Nucleus accumbens (tissue), 56 donors: ENCODE measurements at regions not wholly inside any gene's neighbourhood (a gene's known extent, or its start where the extent isn't known, plus 50 kb on each side); places are given as distances from the start of the nearest gene placed in this dataset.

Experiments
- DNase-seq, 56 donors: peaks; one replicate each; lab custom pipeline; 2025; lab: John Stamatoyannopoulos, UW

DNA sequence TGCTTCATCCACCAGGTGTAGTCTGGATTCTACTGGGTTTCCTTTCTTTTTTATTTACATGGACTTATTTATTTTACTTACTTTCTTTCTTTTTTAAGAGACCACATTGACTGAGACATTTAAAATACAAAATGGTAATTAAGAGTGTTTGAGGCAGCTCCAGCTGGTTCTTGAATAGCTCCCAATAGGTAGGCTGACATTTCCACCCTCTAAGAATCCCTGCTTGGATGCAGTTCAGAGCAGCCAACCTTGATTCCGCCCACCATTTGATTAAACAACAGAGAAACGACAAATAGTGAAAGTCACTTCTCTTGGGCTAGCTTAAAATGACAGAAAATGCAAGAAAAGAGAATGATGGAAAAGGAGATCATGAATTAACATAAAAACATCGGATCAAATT, 270.5 kb downstream of the TUSC7 start:
- DNase-seq, result no peak

DNA sequence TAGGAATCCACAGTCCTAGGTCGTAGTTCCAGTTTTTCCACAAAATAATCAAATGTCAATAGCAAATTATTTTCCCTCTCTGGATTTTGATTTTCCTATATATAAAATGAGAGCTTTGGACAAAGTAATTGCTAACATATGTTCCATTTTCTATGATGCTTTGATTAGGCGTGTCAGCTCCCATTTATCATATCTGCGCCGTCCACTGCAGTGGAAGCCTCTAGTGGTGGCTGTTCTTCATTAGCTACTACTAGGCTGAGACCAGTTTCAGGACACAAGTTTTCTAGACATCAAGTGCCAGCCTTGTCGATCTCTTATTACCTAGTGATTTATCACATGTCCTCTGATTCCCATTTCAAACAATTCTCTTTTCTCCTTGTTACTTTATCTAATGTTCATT, 271.5 kb downstream of the TUSC7 start:
- no peak for DNase-seq

DNA sequence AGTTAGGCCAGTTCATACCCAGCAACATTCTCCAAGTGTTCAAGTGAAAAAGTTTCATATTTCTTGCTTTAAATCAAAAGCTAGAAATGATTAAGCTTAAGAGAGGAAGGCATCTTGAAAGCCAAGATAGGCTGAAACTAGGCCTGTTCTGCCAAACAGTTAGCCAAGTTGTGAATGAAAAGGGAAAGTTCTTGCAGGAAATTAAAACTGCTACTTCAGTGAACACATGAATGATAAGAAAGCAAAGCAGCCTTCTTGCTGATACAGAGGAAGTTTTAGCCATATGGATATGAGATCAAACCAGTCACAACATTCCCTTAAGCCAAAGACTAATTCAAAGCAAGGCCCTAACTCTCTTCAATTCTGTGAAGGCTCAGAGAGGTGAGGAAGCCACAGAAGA, 274.7 kb downstream of the TUSC7 start:
- DNase-seq, result no peak

- DNase-seq, result peak in 1 of 56 donors; percentile 5
Observed at GRCh38 chr3:116994351-116994879, 284.8 kb downstream of the TUSC7 start.

- DNase-seq, result no peak
Observed at GRCh38 chr3:117003501-117003900, 293.9 kb downstream of the TUSC7 start.

DNA sequence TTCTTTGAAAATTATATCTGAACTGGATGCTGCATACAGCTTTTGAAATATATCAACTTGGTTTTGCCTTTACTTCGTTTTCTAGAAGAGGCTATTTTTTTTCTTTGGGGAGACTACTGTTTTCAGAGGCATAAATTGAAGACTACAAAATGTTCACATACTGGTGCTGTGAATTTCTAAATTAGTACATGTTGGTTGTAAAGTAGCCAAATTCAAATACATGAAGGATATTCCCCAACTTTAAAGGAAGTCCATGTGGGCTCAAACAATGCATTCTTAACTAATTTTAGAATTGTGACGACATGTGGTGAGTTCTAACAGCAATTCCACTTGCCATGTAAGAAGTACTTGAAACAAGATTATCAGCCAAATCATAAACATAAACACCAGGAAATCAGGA, 295.7 kb downstream of the TUSC7 start:
- no peak for DNase-seq

DNA sequence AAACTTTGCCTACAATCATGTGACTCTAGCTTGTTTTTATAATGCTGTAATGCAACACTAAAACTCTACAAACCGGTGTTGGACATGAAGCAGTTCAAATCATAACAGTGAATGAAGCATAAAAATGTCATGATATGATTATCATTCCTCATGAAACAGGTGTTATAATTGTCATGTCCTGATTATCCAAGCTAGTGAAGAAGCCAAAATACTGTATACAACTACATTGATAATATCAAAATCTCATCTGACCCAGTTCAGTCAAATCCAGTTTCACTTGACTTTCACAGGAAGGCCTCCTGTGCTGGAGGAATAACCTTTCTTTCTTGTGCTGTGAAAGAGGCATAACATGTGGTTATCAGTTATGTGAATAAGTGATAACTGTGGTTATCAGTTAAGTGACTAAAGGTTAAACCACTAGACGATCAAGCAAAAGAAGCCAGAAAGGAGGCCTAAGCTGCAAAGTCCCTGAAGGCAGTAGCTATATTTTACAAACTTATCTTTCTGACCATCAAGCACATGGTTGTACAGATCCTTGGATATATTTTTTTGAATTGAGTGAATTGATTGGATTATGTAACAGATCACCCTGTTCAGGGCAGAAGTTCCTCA, 296.4 kb downstream of the TUSC7 start:
- DNase-seq, result no peak

GRCh38 chr3:117010318-117010717, 300.7 kb downstream of the TUSC7 start:
- DNase-seq, result no peak

- no peak for DNase-seq
Observed at GRCh38 chr3:117011687-117012250, 302.2 kb downstream of the TUSC7 start.

DNA sequence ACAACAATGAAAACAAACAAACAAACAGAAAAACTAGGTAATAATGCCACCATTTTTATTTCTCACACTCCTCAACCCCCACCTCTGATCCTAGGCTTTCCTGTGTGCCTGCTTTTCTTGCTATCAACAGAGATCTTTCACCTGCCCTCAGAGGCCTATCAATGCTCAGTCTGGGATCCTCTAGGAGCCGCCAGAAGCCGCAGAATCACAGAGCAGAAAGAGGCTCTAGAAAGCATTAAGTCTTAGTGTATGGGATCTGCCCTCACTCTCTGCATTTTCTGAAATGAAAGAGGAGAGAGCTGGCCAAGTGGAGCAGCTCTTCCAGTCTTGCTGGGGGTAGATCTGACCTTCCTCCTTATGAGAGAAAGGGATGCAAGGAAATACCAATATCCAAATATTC, 306.8 kb downstream of the TUSC7 start:
- peak in 1 of 56 donors; percentile 42 for DNase-seq

DNA sequence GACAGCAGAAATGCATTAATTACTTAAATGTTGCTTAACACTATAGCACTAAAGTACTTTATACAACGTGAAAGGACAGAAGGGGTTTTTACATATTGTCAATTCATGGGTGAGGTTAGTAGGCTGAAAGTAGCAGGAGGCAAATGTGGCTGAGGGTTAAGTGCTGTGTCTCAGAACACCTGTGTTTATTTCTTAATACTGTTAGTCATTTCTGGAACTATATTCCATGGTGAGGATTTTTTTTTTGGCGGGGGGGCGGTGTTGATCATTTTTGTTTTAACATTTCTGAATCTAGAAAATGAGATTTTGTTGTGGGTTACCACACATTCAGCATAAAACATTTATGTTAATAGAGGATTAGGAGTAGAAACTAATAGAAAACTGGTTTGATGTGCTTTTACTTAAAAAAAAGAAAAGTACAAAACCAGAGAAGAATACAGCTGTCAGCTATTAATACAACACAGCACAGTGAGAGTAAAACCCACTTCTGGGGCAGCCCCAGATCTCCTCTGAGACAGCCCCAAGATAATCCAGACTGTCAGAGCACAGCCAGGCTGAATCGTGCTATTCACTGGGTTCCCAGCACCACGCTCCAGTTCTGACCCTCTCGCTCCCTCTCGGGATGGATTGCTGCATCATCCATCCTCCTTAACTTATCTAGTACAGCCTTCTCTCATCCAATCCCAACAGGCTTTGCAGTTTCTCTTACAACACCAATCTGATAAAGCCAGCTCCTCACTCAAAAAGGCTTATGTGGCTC, 307.7 kb downstream of the TUSC7 start:
- DNase-seq, result peak in 3 of 56 donors; percentile 7 to 15 (median 8)

DNA sequence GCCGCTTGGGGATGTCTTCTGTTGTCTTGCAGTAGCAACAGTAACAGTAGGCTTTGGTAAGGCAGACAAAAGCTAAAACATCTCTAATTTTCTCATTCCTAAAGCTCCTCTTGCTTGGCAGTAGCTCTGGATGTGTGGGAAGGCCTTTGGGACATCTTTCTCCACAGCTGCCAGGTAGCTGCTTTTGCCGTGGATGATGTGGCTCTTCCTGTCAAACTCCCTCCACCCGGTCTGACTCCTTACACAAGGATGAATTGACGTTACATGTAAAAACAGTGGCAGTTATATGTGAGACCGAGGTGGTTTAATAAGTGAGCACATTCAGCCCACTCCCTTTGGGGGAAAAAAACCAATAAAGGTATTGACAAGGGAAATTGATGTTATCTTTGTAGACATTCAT, 309.1 kb downstream of the TUSC7 start:
- peak in 2 of 56 donors; percentile 9 to 61 for DNase-seq

DNA sequence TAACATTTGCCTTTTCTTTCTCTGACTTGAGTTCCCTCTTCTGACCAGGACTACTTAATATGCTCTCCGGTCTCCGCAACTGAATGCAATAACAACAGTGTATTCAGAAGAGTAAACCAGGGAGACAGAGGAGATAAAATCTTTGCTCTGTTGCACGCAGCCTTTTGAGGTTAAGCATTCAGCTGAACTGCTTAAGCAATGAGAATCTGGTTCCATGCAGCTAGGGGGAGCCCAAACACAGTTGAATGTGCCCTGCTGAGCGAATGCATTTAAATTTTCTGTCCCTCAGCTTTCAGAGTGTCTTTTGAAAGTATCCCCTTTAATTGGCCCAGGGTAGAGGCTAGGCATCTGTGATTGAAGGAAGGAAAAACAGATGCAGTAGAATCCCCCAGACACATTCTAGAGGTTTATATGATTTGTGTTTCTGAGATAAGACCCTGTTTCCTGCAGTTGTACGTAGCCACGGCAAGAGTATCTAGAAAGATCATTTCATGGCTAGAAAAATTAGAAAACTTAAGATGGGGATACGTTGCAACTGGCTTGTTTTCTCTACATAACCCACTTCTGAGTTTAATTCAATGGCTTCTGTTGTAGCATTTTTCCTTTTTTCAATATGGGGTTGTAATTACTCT, 309.6 kb downstream of the TUSC7 start:
- DNase-seq, result peak in 52 of 56 donors; percentile 1 to 88 (median 55)

GRCh38 chr3:117026401-117026800, 316.8 kb downstream of the TUSC7 start:
- DNase-seq, result no peak

- DNase-seq, result no peak
Observed at GRCh38 chr3:117035745-117036144, 326.2 kb downstream of the TUSC7 start.

DNA sequence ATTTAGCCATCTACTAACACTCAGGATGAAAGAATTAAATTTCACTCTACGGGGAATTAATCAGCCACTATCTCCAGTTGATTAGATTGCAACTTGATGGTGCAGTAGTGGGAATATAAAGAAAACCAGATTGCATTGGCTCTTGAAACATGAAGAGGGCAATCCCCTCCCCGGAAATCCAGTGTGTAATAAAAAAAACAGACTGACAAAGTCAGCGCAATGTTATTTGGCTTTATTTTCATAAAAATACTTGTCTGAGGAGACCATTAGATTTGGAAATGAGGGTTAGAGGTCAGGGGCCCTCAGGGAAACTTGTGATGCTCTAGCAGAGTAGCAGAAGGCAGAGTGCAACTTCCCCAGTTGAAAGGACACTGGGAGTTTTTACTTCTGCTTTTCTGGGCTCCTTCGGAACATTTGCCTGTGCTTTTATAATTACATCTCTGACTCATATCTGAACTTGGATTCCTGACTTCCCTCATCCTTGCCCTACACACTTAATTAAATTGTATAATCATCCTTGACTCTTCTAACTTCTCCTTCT, 326.8 kb downstream of the TUSC7 start:
- peak in 3 of 56 donors; percentile 11 to 31 (median 15) for DNase-seq

GRCh38 chr3:117045143-117045542, 335.6 kb downstream of the TUSC7 start:
- DNase-seq, result peak in 3 of 56 donors; percentile 2 to 16 (median 5)

DNA sequence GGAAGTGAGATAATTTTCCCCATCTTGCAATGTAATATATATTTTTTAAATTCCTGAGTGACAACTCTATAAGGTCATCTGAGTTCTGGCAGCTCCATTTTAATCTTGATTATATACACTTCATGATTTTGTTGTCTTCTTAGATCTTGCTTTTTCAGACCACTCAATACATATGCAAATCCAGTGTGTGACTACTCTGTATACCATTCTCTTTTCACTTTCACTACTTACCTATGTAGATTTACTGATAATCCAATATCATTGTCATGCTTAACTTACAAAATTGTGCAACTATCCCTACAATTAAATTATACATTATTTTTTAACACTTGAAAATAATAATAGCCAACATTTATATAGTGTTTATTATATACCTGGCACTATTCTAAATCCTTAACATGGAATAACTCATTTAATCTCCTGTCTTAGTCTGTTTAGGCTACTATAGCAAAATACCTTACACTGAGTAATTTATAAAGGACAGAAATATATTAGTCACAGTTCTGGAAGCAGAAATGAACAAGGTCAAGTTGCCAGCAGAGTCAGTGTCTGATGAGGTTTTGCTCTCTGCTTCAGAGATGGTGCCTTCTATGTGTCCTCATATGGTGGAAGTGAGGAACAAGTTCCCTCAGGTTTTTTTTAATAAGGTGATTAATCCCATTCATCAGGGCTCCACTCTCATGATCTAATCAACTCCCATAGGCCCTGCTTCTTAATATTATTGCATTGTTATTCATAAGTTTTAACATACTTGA, 338.5 kb downstream of the TUSC7 start:
- no peak for DNase-seq

GRCh38 chr3:117052395-117052794, 342.8 kb downstream of the TUSC7 start:
- DNase-seq, result no peak

- DNase-seq, result no peak
Observed at GRCh38 chr3:117054556-117054955, 345.0 kb downstream of the TUSC7 start.
